ENCODE measurements at regions not wholly inside any gene's neighbourhood (a gene's known extent, or its start where the extent isn't known, plus 50 kb on each side); places are given as distances from the start of the nearest gene placed in this dataset.

GRCh38 chr12:110995615-110996014 is 75.2 kb upstream of the MYL2 start:
- no peak for DNase-seq

- DNase-seq, result no peak
Observed at GRCh38 chr12:110995016-110995415, 74.6 kb upstream of the MYL2 start.

- no peak for DNase-seq
Observed at GRCh38 chr12:110993434-110993833, 73.1 kb upstream of the MYL2 start.

- DNase-seq, result no peak
Observed at GRCh38 chr12:110992909-110993308, 72.5 kb upstream of the MYL2 start.

GRCh38 chr12:110983811-110984210 is 63.4 kb upstream of the MYL2 start:
- no peak for DNase-seq

- DNase-seq, result no peak
Observed at GRCh38 chr12:110972866-110973265, 52.5 kb upstream of the MYL2 start.

GRCh38 chr12:110971936-110972335 is 51.6 kb upstream of the MYL2 start:
- no peak for DNase-seq

GRCh38 chr12:110971189-110971920 is 51.0 kb upstream of the MYL2 start:
- no peak for DNase-seq
